ENCODE measurements at regions not wholly inside any gene's neighbourhood (a gene's known extent, or its start where the extent isn't known, plus 50 kb on each side); places are given as distances from the start of the nearest gene placed in this dataset.

DNA sequence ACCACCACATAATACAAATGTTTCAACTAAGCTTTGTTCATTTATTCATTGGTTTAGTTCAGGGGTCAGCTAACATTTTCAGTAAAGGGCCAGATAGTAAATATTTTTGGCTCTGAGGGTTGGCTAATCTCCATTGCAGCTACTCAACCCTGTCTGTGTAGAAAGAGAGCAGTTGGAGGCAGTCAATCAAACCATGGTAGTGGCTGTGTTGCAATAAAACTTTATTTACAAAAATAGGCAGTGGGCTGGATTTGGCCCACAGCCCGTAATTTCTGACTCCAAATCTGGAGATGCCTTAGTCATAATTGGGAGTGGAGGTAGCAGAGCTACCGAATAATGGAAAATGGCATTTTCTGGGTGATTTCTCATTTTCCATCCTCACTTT, 242.5 kb upstream of the ZFP64 start:
- Mint-ChIP-seq H3K9me3 (peaks cover 3% of the 10 kb centered on the region), H3K27me3 (ENCODE audit: low read depth) (no peaks in the 10 kb centered on the region), H3K4me3 (no peak overlapping the region), H3K36me3 (ENCODE audit: low read depth) (no peaks in the 10 kb centered on the region), H3K4me1 (no peaks in the 10 kb centered on the region), H3K27ac (ENCODE audit: unreplicated experiment) (no peak overlapping the region)
- DNase-seq (ENCODE audit: low read depth, low spot score), result no peak
- TF ChIP-seq CTCF (conservative IDR thresholded peaks at IDR 0.05), result no peak

GRCh38 chr20:52433326-52434040, 241.9 kb upstream of the ZFP64 start:
- TF ChIP-seq CTCF (conservative IDR thresholded peaks at IDR 0.05), result no peak

DNA sequence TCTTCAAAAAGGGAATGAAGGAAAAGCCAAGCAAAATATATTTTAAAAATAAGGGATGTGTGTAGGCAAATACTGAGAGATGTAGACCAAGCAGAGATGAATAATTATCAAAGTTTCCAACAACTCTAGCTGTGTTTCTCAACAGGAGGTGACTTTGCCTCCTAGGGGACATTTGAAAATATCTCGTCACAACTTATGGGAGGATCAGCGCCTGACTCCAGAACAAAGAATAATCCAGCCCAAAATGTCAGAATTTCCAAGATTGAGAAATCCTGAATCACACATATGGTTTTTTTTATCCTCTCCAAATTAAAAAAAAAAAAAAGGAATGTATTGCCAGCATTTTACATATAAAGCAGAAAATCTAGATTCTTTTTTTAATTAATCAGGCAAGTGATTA, 241.2 kb upstream of the ZFP64 start:
- Mint-ChIP-seq H3K4me1 (no peaks in the 10 kb centered on the region), H3K36me3 (ENCODE audit: low read depth) (no peaks in the 10 kb centered on the region), H3K9me3 (peaks cover 3% of the 10 kb centered on the region), H3K4me3 (no peak overlapping the region), H3K27me3 (ENCODE audit: low read depth) (no peaks in the 10 kb centered on the region), H3K27ac (ENCODE audit: unreplicated experiment) (no peak overlapping the region)
- DNase-seq (ENCODE audit: low read depth, low spot score), result no peak
- no peak for TF ChIP-seq CTCF (conservative IDR thresholded peaks at IDR 0.05)

More at GRCh38 chr20:52433326-52434040, 241.9 kb upstream of the ZFP64 start:
- no peaks in the 10 kb centered on the region for H3K4me1 Mint-ChIP-seq
- H3K36me3 Mint-ChIP-seq (ENCODE audit: low read depth), result no peaks in the 10 kb centered on the region
- no peak for DNase-seq (ENCODE audit: low read depth, low spot score)
- peaks cover 3% of the 10 kb centered on the region for H3K9me3 Mint-ChIP-seq
- no peaks in the 10 kb centered on the region for H3K27me3 Mint-ChIP-seq (ENCODE audit: low read depth)
- H3K4me3 Mint-ChIP-seq, result no peak overlapping the region
- H3K27ac Mint-ChIP-seq (ENCODE audit: unreplicated experiment), result no peak overlapping the region

DNA sequence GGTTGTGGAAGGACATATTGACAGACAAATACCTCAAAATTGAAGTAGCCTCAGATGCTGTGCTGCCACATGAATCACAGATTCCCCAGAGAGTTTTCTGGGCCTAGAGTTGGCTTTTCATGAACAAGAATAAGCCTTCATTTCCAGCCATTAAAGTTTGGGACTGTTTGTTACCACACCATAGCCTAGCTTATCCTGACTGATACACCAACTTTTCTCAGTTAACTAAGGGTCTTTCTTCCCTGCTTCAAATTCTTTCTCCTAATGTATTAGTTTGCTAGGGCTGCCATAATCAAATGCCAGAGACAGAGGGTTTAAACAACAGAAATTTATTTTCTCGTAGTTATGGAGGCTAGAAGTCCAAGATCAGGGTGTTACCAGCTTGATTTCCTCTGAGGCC, 237.4 kb upstream of the ZFP64 start:
- peaks cover 6% of the 10 kb centered on the region for H3K4me1 Mint-ChIP-seq
- no peak overlapping the region for H3K27ac Mint-ChIP-seq (ENCODE audit: unreplicated experiment)
- H3K4me3 Mint-ChIP-seq, result no peak overlapping the region
- H3K27me3 Mint-ChIP-seq (ENCODE audit: low read depth), result peaks cover 12% of the 10 kb centered on the region
- H3K36me3 Mint-ChIP-seq (ENCODE audit: low read depth), result peaks cover 3% of the 10 kb centered on the region
- no peak for TF ChIP-seq CTCF (conservative IDR thresholded peaks at IDR 0.05)
- H3K9me3 Mint-ChIP-seq, result peaks cover 6% of the 10 kb centered on the region
- DNase-seq (ENCODE audit: low read depth, low spot score), result no peak

- DNase-seq (ENCODE audit: low read depth, low spot score), result no peak
- H3K4me1 Mint-ChIP-seq, result peaks cover 6% of the 10 kb centered on the region
- no peak overlapping the region for H3K27ac Mint-ChIP-seq (ENCODE audit: unreplicated experiment)
- H3K27me3 Mint-ChIP-seq (ENCODE audit: low read depth), result peaks cover 16% of the 10 kb centered on the region
- H3K9me3 Mint-ChIP-seq, result peaks cover 6% of the 10 kb centered on the region
- H3K36me3 Mint-ChIP-seq (ENCODE audit: low read depth), result peaks cover 7% of the 10 kb centered on the region
- TF ChIP-seq CTCF (conservative IDR thresholded peaks at IDR 0.05), result no peak
- no peak overlapping the region for H3K4me3 Mint-ChIP-seq
Measured at GRCh38 chr20:52427960-52428359, 236.4 kb upstream of the ZFP64 start.

Measured in neural crest cell (in vitro differentiated cells).